NOMO-1 treated with dmso at 0.1 percent for 144 hours (cell line): ENCODE measurements at regions not wholly inside any gene's neighbourhood (a gene's known extent, or its start where the extent isn't known, plus 50 kb on each side); places are given as distances from the start of the nearest gene placed in this dataset.

Experiments used
- DNase-seq: peaks from one replicate; lab custom pipeline; 2025; ENCODE audit not compliant: unreplicated experiment; lab: John Stamatoyannopoulos, UW

DNA sequence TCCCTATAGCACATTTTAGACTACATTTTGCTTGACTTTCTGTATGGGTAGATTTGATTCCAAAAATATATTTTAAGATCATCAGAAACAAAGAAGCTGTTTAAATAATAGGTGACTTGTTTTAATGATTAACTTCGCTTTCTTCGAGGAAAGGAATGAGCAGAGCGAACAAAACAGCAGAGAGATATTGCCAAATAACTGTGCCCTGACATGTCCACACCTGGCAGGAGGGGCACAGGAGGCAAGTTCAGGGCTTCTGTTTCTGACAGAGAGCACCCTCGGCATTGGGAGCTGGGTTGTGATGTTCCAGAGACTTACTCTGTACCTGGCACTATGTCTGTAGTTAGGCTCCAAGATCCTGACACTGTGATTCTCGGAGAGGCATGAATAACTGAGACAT lies 155.7 kb upstream of the SASH1 start:
- DNase-seq, result no peak

DNA sequence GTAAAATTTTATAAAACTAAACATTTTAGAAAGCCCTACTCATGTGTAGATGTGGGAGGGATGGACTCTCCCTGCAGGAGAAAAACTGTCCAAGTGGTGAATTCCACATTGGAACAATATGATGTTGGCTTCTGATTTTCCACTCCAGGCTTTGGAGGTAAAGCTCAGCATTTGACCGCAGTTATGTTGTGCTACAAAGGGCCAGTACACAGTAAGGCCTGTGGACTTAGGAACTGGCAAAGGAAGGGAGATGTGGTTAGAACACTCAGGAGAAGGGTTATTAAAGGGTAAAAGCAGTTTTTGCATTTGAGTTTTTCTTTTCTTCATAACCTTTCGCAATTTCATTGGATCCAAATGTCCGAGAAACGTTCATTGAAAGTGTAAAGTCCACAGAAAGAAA lies 150.3 kb upstream of the SASH1 start:
- DNase-seq, result no peak

DNA sequence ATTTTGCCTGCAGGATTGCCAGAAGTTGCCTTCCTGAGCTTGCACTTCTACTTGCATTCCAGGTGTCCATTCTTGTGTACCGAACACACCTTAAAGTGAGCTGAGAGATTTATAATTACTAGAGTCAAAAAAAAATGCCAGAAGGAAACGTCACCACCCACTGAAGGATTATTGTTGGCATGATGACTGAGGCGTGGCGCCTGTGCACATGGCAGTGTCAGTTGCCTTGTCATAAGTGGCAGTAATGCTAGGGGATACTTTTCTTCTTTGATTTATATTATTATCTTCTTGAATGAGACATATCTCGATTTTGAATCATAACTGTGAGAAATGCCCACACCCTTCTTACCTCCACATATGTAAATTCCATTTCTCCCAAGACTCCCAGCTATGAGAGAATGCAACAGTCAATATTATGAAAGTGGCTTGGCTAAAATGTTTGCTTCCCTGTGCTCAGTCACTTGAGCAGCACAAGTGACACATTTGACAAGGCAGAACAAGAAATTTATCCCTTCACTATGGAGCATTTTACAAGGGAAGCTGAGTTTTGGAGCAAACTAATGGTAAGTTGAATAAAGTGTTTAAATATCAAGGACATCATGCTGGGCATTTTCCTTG lies 149.5 kb upstream of the SASH1 start:
- no peak for DNase-seq

DNA sequence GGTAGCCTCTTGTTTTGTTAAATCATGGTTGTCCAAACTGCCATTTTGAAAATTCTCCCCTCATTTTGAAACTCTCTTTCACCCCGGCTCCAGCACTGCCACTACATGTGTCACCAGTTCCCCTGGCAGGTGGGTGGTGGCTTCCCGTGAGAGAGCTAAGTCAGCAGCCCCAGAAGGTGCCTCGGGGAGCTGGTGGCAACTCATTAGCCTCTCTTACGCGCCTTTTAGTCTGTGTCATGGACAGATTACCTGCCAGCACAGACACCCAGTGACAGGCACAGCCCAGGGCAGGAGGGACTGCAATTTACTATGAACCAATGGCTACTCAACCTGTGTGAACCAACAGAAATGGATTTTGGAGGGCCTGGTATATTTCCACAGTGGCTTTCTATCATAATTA lies 147.1 kb upstream of the SASH1 start:
- no peak for DNase-seq

DNA sequence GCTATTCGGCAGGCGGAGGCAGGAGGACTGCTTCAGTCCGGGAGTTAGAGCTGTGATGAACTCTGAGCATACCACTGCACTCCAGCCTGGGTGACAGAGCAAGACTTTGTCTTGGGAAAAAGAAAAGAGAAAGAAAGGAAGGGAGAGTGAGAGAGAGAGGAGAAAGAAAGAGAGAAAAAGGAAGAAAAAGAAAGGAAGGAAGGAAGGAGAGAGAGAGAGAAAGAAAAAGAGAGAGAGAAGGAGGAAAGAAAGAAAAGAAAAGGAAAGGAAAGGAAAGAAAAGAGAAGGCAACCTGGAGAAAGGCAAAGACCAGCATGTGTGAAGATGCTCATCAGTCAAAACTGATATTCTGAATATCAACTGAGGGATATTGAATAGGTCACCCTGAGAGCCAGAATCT lies 143.1 kb upstream of the SASH1 start:
- DNase-seq, result no peak

DNA sequence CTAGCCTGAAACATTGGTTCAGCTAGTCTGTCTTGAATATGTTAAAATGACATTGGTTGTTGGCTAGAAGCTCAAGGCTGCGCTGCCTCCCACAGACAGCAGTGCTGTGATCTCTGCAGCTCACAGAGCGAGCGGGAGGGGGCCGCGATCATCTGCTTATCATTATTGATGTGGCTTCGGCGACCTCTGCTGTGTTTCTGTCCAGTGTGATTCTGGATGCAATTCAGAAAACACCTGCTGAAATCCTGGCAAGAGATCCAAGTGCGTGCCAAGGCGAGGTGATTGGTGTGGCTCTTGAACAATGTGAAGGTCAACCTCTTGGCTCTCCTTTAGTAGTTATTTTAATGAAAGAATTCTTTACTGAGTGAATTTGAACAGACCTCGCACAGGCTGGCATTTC lies 142.3 kb upstream of the SASH1 start:
- no peak for DNase-seq

DNA sequence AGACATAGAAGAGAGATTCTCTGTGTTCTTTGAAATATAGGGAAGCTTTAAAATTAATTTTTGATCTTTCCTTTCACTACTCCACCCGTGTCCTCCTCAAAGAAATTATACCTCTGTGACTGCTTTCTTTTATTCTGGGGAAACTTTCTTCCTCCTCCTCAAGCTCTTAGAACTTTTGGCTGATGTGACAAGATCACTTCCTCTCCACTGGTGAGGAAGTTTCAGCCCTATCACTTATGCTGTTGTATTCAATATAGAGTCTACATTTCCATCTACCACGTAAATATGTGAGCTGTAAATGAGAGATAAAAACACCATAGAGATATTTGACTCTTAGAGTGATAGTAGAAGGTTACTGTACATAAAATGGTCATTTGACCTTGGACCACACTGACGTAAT lies 141.9 kb upstream of the SASH1 start:
- no peak for DNase-seq

DNA sequence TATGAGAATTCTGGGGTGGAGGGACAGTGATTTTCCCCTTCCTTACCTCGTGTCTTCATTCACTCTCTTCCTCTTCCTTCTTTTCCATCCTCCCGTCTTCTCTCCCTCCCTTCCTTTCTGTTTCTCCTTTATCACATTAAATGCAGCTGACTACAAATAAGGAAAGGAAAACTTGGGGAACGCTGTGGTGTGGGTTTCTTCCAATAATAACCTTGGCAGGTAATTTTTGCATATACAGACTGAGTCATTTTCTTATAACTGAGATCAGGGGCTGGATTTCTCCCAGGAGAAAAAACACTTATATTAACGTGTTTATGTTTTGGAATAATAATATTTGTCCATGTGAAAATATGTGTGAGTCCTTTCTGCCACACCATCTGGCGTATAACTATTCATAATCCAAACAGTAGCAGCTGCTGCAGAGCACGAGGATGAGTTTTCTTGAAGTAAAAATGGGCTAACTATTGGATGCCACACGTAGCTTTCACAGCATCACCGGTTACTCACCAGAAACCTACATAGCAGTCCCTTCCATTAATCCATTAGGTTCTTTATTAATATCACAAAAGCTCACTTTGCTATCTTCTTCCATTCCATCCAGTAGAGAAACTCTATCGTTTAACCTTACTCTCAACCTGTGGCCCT lies 139.2 kb upstream of the SASH1 start:
- DNase-seq, result no peak

DNA sequence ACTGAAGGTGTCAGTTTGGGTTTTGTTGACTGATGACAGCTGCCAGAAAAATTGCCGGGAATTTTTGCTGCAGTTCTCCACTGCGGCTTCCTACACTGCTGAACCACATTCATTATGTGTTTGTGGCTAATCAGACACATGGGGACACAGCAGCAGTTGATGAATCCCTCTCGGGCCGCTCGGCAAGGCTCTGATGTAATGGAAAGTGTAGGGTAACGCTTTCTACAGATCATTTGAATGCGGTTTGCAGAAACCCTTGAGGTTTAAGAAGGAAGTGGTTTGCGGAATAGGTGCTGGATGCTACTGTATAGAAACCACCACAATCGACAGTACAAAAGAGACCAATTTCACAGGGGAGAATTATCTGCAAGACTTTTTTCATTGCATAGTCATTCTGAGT lies 138.7 kb upstream of the SASH1 start:
- DNase-seq, result peak; percentile 90

DNA sequence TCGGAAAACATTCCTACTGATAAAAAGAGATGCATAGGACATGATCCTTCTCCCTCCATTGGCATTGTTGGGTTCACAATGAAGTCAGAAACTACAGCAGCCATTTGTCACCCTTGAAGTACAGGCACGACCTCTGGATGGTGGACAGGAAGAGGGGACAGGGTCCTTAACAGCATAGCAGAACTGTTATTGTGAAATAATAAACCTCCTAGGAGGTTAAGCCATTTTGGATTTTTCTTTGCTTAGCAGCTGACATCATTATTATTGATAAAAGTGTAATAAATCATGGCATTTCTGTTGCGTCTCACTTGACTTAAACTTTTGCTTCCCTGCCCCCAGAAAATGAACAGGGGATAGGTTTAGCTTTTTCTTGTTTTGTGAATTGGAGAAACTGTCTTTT lies 134.3 kb upstream of the SASH1 start:
- no peak for DNase-seq

DNA sequence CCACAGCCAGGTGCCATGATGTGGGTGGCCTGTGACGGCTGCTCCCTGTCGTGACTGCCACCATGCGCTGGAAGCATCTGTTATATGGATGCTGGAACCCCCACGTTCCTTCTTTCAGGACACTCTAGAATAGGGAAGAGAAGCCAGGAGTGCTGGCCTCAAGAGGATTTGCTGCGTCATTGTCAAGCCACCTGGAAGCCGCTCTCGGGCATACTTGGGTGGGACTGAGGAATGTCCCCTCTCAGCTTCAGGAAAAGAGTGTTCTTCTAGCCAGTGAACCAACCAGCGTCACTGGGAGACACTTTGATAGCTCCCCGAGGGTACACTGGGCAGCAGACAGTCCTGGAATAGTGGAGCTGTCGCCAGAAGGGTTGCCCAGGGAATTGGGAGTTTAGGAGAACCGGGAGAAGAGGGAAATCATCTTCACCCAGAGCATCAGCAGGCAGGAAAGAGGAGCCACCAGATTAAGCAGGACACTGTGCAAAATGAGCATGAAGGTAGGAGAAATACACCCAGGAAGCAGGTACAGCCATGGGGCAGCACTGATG lies 130.8 kb upstream of the SASH1 start:
- no peak for DNase-seq

DNA sequence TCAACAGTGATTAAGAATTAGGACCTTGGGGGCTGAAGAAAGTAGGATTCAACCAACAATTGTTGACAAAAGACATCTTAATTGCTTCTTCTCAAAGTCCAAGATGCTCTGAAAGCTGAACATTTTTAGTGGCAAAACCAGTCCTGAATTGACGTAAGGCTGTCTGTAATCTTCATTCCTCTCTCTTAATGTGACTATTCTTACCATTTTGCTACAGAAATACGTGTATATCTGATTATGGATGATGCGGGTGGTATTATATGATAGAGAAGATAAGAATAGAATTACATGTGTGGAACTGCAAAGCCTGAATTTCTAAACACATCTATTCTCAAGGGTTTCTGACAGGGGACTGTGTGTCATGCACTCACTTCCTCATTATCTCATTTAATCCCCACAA lies 130.3 kb upstream of the SASH1 start:
- DNase-seq, result peak; percentile 1

DNA sequence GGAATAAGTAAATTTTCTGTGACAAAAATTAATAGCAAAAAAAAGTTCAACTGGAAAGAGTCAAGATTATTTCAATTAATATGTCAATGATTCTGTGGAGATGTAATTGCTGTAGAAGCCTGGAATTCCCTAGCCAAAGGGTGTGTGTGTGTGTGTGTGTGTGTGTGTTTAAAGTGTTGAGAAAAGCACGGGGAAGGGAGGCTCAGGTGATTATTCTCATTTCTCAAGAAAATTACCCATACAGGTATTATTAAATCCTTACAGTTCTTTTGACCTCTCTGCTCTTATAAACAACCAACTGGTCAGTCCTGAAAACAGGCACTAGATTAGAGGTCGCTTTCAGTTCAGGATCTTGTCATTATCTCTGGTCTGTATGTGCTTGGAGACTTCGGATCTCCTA lies 129.3 kb upstream of the SASH1 start:
- DNase-seq, result no peak

DNA sequence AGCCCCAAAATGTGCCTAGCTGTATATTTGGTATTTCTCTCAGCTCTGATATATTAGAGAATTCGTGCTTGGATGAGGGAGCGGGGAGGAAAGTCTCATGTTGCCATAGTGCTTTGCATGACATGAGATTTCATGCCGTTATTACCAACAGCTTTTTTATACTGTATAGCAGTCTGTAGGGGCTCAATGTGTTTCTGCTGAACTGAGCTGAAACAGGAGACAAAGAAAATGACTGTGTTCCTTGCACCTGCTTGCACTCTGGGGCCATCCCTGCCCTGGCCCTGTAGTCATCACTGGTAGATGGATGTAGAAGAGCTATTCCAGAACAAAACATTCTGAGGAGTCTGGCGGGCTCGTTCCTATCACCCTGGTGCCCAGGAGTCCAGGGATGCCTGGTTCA lies 128.0 kb upstream of the SASH1 start:
- no peak for DNase-seq

DNA sequence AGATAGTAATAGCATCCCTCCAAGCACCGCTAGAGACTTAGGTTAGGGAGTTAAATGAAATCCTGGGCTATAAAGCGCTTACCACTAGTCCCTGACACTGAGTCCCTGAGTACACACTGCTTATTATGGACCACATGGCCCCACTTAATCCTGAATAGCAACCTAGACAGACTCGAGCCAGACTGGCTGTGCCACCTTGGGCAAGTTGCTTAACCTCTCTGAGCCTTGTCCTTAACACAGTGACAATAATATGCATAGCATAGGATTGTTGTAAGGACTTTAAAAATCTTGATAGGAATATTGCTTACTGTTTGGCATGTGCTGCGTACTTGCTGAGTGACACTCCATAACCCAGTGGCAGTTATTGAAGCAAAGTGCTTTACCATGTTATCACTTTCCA lies 125.6 kb upstream of the SASH1 start:
- no peak for DNase-seq

DNA sequence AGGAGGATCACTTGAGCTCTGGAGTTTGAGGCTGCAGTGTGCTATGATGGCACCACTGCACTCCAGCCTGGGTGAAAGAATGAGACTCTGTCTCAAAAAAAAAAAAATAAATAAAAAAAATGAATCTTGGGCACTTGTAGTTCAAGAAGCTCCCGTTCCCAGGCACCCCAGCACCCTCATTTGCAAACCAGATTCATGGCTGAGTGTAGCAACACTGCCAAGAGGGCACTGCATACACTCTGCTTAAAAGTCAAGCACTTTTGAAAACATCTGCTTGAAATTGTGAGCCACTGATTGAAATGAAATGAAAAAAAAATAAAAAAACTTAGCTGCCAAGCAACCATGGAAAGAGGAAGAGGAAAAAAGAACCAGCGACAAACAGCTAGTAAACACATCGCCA lies 124.7 kb upstream of the SASH1 start:
- DNase-seq, result no peak

DNA sequence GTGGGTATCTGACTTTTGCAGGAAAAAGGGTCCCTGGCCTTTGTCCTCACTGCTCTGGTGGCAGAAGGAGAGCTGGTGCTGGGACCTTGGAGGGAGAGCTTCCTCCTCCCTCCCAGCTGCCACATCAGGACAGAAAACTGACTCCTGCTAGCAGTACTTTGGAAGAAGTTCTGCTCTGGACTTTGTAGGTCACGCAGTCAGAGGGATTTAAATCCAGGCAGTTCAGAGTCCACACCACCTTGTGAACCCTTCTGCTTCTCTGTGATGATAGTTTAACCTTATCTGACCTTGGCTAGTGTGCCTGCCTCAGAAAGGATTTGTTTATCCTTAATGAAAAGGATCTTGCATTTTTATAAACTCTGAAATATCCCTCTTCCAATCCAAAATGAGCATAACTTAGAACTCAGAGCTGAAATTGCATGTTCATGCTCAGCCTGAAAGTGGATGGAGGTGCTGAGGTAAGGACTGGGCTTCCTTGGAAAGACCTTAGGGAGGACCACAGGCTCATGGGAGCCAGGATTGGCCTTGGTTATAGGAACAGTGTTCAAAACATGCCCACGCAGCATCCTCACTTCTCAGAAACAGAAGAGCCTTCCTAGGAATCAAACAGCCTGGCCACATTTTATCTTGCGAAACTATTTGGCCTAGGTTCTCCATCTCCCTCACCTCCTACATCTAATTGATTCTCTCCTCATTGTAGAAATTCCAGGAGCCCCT lies 123.9 kb upstream of the SASH1 start:
- no peak for DNase-seq

DNA sequence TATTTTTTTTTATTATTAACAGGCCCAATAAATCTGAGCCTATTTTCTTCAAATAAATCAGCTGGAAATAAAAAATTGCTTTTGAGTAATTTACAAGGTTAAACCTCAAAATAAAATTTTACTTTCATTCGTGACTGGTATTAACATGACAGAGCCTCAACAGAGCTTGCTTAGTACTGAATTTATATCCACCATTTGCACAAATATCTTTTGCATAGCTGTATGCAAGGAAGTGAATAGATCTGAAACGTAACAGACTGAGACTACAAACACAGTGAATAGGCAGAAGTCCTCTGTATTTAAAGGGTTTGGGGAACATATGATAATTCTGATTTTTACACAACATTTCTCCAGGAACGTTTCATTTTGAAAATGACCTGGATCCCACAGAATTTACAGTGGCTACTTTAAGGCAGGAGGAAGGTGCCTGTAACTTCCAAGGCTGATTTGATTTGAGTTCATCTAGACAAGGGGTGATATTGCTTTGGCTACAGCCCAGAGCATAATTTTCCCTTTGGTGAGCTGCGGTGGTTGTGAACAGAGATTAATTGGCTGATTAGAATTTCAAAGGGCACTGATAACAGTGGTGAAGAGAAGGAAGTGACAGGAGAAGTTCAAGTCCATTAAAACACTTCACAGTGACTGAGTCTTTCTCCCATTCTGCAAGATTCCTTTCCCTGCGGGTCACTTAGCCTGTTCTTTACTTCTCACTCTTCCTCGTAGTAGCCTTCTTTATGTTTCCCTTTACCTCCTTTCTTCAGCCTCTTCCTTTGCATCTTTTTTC lies 121.2 kb upstream of the SASH1 start:
- DNase-seq, result no peak

DNA sequence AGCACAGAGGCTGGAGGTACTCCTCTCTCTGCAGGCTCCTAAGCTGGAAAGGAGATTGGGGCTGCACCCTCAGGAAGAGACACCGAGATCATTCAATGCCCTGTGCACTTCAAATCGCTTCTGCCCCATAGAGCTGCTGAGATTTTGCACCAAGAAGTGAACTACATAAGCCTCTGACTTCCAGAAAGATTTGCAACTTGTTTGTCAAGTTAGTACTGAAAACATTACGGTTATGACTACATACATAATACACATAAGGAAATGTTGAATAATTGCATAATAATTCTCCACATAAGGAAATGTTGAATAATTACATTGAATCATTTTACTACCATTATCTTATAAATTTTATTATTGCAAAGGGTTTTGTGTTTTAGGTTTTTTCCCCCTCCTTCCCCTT lies 120.3 kb upstream of the SASH1 start:
- DNase-seq, result no peak

DNA sequence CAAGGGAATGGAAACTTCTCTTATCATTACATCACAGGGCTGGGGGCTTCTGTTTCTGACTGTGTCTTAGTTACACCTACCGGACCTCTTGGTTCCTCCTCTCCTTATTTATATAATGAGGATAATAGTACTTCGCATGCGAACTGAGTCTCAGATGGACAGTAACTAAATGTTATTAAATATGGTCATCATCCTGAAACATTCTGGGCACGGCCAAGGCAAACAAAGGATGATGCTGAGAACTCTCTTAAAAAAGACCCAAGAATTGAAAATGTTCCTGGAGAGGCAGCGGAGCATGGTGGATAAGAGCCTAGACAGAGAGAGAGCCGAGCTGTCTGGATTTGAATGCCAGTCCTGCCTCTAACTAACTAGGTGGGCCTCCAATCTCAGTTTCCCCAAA lies 119.8 kb upstream of the SASH1 start:
- no peak for DNase-seq

DNA sequence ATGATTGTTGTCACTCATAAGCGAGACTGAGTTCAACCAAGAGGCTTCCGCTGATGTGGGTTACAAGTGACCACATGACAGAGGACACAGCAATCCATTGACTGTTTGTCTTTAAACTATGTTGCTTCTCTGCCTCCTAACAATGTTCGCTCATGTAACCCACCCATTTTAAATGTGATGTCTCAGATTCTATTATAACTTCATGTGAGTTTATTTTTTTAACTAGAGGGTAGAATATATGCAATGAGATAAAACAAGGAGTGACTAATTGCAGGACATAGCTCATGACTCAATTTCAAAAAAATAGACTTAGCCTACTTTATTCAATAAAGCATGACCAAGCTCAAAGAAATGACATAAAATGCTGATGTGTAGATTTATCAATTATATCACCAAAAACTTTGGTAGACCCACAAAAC lies 119.2 kb upstream of the SASH1 start:
- DNase-seq, result no peak

DNA sequence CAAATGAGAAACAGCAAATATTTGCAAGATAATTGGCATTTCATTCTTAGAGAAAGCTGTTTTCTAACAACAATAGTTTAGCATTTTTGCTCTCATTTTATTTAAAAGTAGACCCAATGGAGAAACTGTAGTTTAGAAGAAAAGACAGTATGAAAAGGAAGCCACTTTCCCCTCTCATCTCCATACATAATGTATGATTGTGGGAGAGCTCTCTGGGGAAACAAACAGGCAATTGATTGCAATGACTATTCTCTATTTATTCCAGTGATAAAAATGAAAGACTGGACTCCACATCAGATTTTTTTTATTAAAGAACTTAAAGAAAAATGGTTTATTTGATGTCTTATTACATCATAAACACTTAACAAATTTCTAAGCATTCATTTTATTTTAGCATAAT lies 116.8 kb upstream of the SASH1 start:
- DNase-seq, result no peak
